Aorta (tissue), 5 donors: ENCODE measurements at regions not wholly inside any gene's neighbourhood (a gene's known extent, or its start where the extent isn't known, plus 50 kb on each side); places are given as distances from the start of the nearest gene placed in this dataset.

ENCODE experiments used
- ATAC-seq: fragments of 200-7000 bp; cut with Tn5 transposase; one replicate; pipeline ENCODE4 v1.9.1; 2022; ENCODE audit warnings: moderate library complexity; ENCODE audit not compliant: low FRiP score
- DNase-seq, 2 donors: peaks; one replicate each; pipeline ENCODE4 v3.0.0-alpha.2; 2020
- H3K27ac ChIP-seq, 2 donors: one replicate each; pipeline ENCODE4 v1.5.1; 2013; ENCODE audit warnings: low read length in 2 of 2, mild to moderate bottlenecking in 2 of 2, moderate library complexity in 2 of 2, control low read depth in 1 of 2, inconsistent platforms in 1 of 2, low read depth in 1 of 2
- H3K27me3 ChIP-seq, 2 donors: one replicate each; pipeline ENCODE4 v1.6.1; 2013; ENCODE audit warnings: control low read depth in 1 of 2, low read length in 1 of 2, mild to moderate bottlenecking in 1 of 2, moderate library complexity in 1 of 2; ENCODE audit not compliant: insufficient read depth in 2 of 2, control insufficient read depth in 1 of 2
- H3K36me3 ChIP-seq, 2 donors: one replicate each; pipeline ENCODE4 v1.6.1; 2013; ENCODE audit warnings: control low read depth in 1 of 2, low read length in 1 of 2, mild to moderate bottlenecking in 1 of 2; ENCODE audit not compliant: insufficient read depth in 2 of 2, control insufficient read depth in 1 of 2
- H3K4me1 ChIP-seq, 2 donors: one replicate each; pipeline ENCODE4 v1.6.1; 2013; ENCODE audit warnings: low read length in 2 of 2, control low read depth in 1 of 2, mild to moderate bottlenecking in 1 of 2, moderate library complexity in 1 of 2; ENCODE audit not compliant: insufficient read depth in 2 of 2, control insufficient read depth in 1 of 2
- H3K4me3 ChIP-seq, 2 donors: one replicate each; pipeline ENCODE4 v1.5.1; 2013; ENCODE audit warnings: low read length in 2 of 2, control low read depth in 1 of 2, mild to moderate bottlenecking in 1 of 2
- H3K9me3 ChIP-seq: one replicate; pipeline ENCODE4 v1.6.1; 2013; ENCODE audit warnings: mild to moderate bottlenecking, low read length; ENCODE audit not compliant: control insufficient read depth
- WGBS, 2 donors: extraction: QIAGEN DNeasy Blood & Tissue Kit; methylation state at CpG; one replicate each; pipeline ENCODE4 v1.1.7; 2013; 5-methylcytosine and 5-hydroxymethylcytosine counted together
- intact Hi-C, 2 donors: fragments of 100-400 bp; cut with DNase I; formaldehyde crosslinking; loops; one replicate each; pipeline versions ENCODE4 v1.14.2 to v1.15.0; 2022
- donor health status: healthy with polysubstance abuse.
- donor health status: Bipolar disorder and iron deficiency.
- donor health status: DM: no; HTN: no; CAD: no.
- donor health status: DM: no; HTN: no; CAD: no.
- donor health status: DM: yes; HTN: yes; CAD: no.

- no peak for DNase-seq
Measured at GRCh38 chr2:109062859-109063700, 65.9 kb upstream of the SH3RF3 start.

GRCh38 chr2:109062145-109062858 lies 66.7 kb upstream of the SH3RF3 start:
- Histone ChIP-seq H3K36me3 (no peaks in the 10 kb centered on the region), H3K4me1 (no peaks in the 10 kb centered on the region), H3K27me3 (no peaks in the 10 kb centered on the region), H3K4me3 (no peak overlapping the region), H3K9me3 (no peaks in the 10 kb centered on the region), H3K27ac (no peak overlapping the region)
- intact Hi-C loops: no loop called here
- ATAC-seq (no peak), DNase-seq (no peak)
- 93 to 94% methylated on average over 7 of the region's 7 CpGs for WGBS, 2 donors

More at GRCh38 chr2:109062859-109063700, 65.9 kb upstream of the SH3RF3 start:
- Histone ChIP-seq H3K4me3 (no peak overlapping the region), H3K27me3 (no peaks in the 10 kb centered on the region), H3K9me3 (no peaks in the 10 kb centered on the region), H3K4me1 (no peaks in the 10 kb centered on the region), H3K27ac (no peak overlapping the region), H3K36me3 (no peaks in the 10 kb centered on the region)
- ATAC-seq: no peak
- WGBS, 2 donors: 81 to 84% methylated on average over 17 to 19 of the region's 19 CpGs
- intact Hi-C loops: no loop called here

GRCh38 chr2:109061736-109062135 lies 67.3 kb upstream of the SH3RF3 start:
- intact Hi-C loops: no loop called here
- no peaks in the 10 kb centered on the region for H3K4me1 ChIP-seq
- no peaks in the 10 kb centered on the region for H3K36me3 ChIP-seq
- H3K27me3 ChIP-seq: no peaks in the 10 kb centered on the region
- DNase-seq: no peak
- 88 to 92% methylated on average over 4 of the region's 4 CpGs for WGBS, 2 donors
- H3K9me3 ChIP-seq: no peaks in the 10 kb centered on the region
- no peak for ATAC-seq
- no peak overlapping the region for H3K27ac ChIP-seq
- no peak overlapping the region for H3K4me3 ChIP-seq

- no peaks in the 10 kb centered on the region for H3K36me3 ChIP-seq
Measured at GRCh38 chr2:109060496-109060895, 68.5 kb upstream of the SH3RF3 start.

GRCh38 chr2:109059474-109060165 lies 69.4 kb upstream of the SH3RF3 start:
- ATAC-seq (no peak), DNase-seq (no peak)
- Histone ChIP-seq H3K27ac (no peak overlapping the region), H3K4me1 (no peaks in the 10 kb centered on the region), H3K9me3 (no peaks in the 10 kb centered on the region), H3K27me3 (no peaks in the 10 kb centered on the region), H3K4me3 (no peak overlapping the region), H3K36me3 (no peaks in the 10 kb centered on the region)
- intact Hi-C loops: no loop called here
- 38 to 44% methylated on average over 7 of the region's 7 CpGs for WGBS, 2 donors

More at GRCh38 chr2:109060496-109060895, 68.5 kb upstream of the SH3RF3 start:
- WGBS, 2 donors: 95% methylated on average over 3 of the region's 3 CpGs
- DNase-seq: no peak
- no peak for ATAC-seq
- Histone ChIP-seq H3K27me3 (no peaks in the 10 kb centered on the region), H3K27ac (no peak overlapping the region), H3K4me3 (no peak overlapping the region), H3K4me1 (no peaks in the 10 kb centered on the region), H3K9me3 (no peaks in the 10 kb centered on the region)
- intact Hi-C loops: no loop called here

- no peak overlapping the region for H3K27ac ChIP-seq
- no peak overlapping the region for H3K4me3 ChIP-seq
- intact Hi-C loops: no loop called here
- H3K27me3 ChIP-seq: no peaks in the 10 kb centered on the region
- no peak for ATAC-seq
- H3K9me3 ChIP-seq: no peaks in the 10 kb centered on the region
- H3K36me3 ChIP-seq: no peaks in the 10 kb centered on the region
- H3K4me1 ChIP-seq: no peaks in the 10 kb centered on the region
- WGBS, 2 donors: 93 to 95% methylated on average over 6 of the region's 6 CpGs
- DNase-seq: no peak
Measured at GRCh38 chr2:109058802-109059201, 69.8 kb upstream of the EDAR start.

- intact Hi-C loops: no loop called here
- DNase-seq (no peak), ATAC-seq (no peak)
- Histone ChIP-seq H3K4me1 (no peaks in the 10 kb centered on the region), H3K4me3 (no peak overlapping the region), H3K27me3 (no peaks in the 10 kb centered on the region), H3K36me3 (no peaks in the 10 kb centered on the region), H3K9me3 (no peaks in the 10 kb centered on the region), H3K27ac (no peak overlapping the region)
- WGBS, 2 donors: 3 to 6% methylated on average over 9 of the region's 9 CpGs
Measured at GRCh38 chr2:109058191-109058632, 69.2 kb upstream of the EDAR start.

GRCh38 chr2:109057686-109058085 lies 68.7 kb upstream of the EDAR start:
- DNase-seq (no peak), ATAC-seq (no peak)
- Histone ChIP-seq H3K9me3 (no peaks in the 10 kb centered on the region), H3K4me3 (no peak overlapping the region), H3K27me3 (no peaks in the 10 kb centered on the region), H3K36me3 (no peaks in the 10 kb centered on the region), H3K4me1 (no peaks in the 10 kb centered on the region), H3K27ac (no peak overlapping the region)
- 93 to 97% methylated on average over 9 of the region's 9 CpGs for WGBS, 2 donors
- intact Hi-C loops: no loop called here
